ENCODE measurements at regions not wholly inside any gene's neighbourhood (a gene's known extent, or its start where the extent isn't known, plus 50 kb on each side); places are given as distances from the start of the nearest gene placed in this dataset.

DNA sequence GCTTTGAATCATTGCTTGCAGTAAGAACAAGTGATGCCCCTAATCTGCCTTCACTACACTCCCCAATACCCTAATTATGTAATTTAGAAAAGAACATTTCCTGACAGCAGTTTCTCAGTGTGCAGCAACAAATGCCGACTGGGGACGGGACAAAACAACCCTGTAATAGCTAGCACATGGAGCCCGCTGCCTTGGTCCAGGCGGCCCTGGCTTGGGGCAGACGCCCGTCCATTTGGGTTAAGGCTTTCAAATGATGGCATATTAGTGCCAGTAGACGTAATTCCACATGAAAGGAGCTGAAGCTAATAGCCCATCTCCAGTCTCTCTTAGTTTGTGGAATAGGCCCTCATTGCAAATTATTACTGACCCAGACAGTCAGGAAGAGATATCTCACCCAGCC lies 150.6 kb upstream of the PITX1 start:
- no peak overlapping the region for H3K4me3 ChIP-seq (ENCODE audit: low read depth, low read length)
- TF ChIP-seq, protein P1, sequence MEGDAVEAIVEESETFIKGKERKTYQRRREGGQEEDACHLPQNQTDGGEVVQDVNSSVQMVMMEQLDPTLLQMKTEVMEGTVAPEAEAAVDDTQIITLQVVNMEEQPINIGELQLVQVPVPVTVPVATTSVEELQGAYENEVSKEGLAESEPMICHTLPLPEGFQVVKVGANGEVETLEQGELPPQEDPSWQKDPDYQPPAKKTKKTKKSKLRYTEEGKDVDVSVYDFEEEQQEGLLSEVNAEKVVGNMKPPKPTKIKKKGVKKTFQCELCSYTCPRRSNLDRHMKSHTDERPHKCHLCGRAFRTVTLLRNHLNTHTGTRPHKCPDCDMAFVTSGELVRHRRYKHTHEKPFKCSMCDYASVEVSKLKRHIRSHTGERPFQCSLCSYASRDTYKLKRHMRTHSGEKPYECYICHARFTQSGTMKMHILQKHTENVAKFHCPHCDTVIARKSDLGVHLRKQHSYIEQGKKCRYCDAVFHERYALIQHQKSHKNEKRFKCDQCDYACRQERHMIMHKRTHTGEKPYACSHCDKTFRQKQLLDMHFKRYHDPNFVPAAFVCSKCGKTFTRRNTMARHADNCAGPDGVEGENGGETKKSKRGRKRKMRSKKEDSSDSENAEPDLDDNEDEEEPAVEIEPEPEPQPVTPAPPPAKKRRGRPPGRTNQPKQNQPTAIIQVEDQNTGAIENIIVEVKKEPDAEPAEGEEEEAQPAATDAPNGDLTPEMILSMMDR (IDR thresholded peaks at IDR 0.05; ENCODE audit: low read depth, low read length), result no peak

DNA sequence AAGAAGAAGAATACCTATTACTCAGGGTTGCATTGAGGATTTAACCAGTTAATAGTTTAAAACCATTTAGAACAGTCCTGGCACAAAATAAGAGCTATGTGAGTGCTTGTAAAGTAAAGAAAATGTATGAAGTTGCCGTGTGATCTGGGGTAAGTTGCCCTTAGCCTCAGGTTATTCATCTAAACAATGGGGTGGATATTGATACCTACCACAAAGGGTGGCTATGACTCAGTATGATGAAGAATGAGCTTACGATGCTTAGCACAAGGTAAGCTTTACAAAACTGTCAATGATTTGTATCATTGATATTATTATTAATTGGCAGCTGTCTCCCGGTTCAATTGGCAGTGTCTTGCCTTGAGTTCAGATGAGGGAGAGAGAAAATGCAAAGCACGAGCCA lies 149.4 kb upstream of the PITX1 start:
- H3K4me3 ChIP-seq (ENCODE audit: low read depth, low read length), result no peak overlapping the region
- TF ChIP-seq, protein P1 (IDR thresholded peaks at IDR 0.05; ENCODE audit: low read depth, low read length), result no peak

DNA sequence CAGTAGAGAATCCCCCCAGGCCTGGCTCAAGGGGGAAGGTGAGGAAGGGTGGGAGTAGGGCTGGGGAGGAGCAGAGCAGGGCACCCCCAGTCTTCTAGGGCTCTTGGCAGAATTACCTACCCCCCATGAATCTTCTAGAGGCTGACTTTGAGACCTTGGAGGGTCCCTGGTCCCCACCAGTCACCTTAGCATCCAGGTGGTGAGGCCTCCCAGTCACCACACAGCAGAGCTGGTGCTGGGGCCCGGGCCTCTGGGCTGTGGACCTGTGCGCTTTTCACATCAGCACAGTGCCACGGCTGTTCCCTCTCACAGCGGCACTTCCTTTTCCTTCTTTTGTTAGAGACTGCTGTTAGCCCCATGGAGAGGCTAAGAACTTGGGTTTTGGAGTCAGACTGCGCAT lies 148.6 kb upstream of the PITX1 start:
- H3K4me3 ChIP-seq (ENCODE audit: low read depth, low read length), result no peak overlapping the region
- TF ChIP-seq, protein P1 (IDR thresholded peaks at IDR 0.05; ENCODE audit: low read depth, low read length), result no peak

DNA sequence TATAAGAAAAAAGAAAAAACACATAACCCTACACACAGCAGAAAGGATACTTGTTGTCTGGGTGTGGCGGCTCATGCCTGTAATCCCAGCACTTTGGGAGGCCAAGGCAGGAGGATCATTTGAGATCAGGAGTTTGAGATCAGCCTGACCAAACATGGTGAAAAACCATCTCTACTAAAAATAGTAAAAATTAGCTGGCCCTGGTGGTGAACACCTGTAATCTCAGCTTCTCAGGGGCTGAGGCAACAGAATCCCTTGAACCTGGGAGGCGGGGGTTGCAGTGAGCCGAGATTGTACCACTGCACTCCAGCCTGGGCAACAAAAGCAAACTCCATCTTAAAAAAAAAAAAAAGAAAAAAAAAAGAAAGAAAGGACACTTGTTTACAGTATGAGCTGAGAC lies 147.6 kb upstream of the PITX1 start:
- H3K4me3 ChIP-seq (ENCODE audit: low read depth, low read length), result no peak overlapping the region
- TF ChIP-seq, protein P1 (IDR thresholded peaks at IDR 0.05; ENCODE audit: low read depth, low read length), result no peak

DNA sequence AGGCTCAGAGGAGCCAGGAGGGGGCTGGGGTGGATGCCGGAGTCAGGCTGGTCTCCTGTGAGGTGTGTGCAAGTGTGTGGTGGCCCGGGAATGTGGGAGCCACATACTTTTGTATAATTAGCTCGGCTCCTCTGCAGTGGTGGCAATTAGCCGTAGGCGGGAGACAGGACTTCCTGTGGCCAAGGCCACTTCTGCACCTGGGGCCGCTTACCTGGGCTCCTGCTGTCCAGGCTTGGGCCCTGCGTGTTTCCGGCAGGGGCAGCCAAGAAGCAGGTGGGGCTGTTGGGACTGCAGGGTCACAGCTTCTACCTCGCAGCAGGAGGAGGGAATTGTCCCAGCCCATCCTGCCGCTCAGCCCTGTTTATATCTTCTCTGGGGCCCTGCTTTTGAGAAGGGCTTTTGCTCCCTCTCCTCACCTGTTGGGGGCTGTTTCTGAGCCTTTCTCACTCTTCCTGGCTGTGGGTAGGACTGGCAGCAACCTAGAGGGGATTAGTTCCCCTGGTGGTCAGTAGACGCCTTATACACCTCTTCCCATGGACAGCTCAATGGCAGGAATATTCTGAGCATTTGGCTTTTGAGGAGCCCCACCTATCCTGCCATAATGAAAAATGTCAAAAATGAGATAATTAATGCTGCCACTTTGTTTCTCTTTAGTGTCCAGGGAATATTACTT lies 145.4 kb upstream of the PITX1 start:
- TF ChIP-seq, protein P1 (IDR thresholded peaks at IDR 0.05; ENCODE audit: low read depth, low read length), result no peak
- no peak overlapping the region for H3K4me3 ChIP-seq (ENCODE audit: low read depth, low read length)

DNA sequence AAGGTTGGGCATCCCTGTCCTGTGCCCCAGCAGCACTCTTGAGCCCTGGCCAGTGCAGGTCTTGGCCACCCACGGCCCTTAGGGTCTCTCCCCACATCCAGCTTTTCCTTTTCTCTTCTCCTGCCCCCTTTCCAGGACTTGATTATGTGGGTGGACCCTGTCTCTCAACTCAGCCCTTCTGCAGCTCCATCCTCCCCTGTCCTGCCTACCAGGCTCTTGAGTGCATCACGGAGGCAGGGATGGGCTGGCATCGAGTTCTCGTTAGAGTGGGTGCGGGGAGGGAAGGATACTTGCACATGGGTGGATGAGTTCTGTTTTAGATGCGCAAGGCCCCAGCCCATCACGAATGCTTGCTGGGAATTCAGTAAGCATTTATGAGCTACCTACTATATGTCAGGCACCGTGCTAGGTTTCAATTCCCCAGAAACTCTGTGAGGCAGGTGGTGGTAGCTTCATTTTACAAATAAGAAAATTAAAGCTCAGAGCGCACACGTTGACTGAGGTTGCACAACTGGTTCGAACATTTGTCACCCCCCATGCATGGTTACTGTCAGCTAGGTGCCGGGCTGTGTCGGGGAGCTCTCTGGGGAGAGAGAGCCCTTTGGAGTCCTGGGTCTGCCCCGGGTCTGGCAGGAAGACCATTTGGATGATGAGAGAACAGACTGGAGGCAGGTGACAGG lies 144.6 kb upstream of the PITX1 start:
- TF ChIP-seq, protein P1 (IDR thresholded peaks at IDR 0.05; ENCODE audit: low read depth, low read length), result no peak
- no peak overlapping the region for H3K4me3 ChIP-seq (ENCODE audit: low read depth, low read length)

DNA sequence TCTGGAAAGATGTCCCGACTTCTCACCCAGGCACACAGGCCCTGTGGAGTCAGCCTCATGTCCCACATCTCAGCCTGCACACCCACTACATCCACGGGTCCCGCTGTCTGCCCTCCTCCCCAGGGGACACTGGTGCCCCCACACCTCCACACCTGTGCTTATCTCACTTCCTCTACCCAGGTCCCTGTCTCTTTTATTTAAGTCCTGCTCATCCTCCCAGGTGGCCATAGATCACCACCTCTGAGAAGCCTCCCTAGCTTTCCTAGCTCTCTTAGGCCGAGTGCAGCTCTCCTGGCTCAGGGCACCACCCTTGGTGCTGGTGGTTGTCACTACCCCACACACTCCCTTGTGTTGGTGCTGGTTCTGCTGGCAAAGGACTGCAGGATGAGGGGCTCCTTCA lies 143.6 kb upstream of the PITX1 start:
- TF ChIP-seq, protein P1 (IDR thresholded peaks at IDR 0.05; ENCODE audit: low read depth, low read length), result no peak
- H3K4me3 ChIP-seq (ENCODE audit: low read depth, low read length), result no peak overlapping the region

All from WI38 (cell line).